Tibial artery (tissue), 4 donors: ENCODE measurements at regions not wholly inside any gene's neighbourhood (a gene's known extent, or its start where the extent isn't known, plus 50 kb on each side); places are given as distances from the start of the nearest gene placed in this dataset.

ENCODE experiments used
- DNase-seq, 2 donors: peaks; one replicate each; pipeline ENCODE4 v3.0.0-alpha.2; 2019
- H3K27ac ChIP-seq, 2 donors: fragments of 200-600 bp; sonication (generic) in 1 of 2; 1 replicate in 1 of 2; 2 replicates in 1 of 2; pipeline ENCODE4 v1.5.1; 2018 to 2019; ENCODE audit warnings: mild to moderate bottlenecking in 1 of 2
- H3K27me3 ChIP-seq, 2 donors: fragments of 200-600 bp; sonication (generic) in 1 of 2; one replicate each; pipeline versions ENCODE4 v1.5.1 to v1.6.0; 2016 to 2019
- H3K36me3 ChIP-seq, 3 donors: fragments of 200-600 bp; sonication (generic) in 2 of 3; one replicate each; pipeline ENCODE4 v1.5.1; 2016 to 2019; ENCODE audit warnings: mild to moderate bottlenecking in 2 of 3
- H3K4me1 ChIP-seq, 4 donors: fragments of 200-600 bp; sonication (generic) in 2 of 4; 1 replicate in 3 of 4; 2 replicates in 1 of 4; pipeline ENCODE4 v1.5.1; 2016 to 2019
- H3K4me3 ChIP-seq, 2 donors: fragments of 200-600 bp; sonication (generic) in 1 of 2; 1 replicate in 1 of 2; 2 replicates in 1 of 2; pipeline ENCODE4 v1.5.1; 2018 to 2019; ENCODE audit warnings: mild to moderate bottlenecking in 2 of 2
- H3K9me3 ChIP-seq, 3 donors: fragments of 200-600 bp; sonication (generic) in 1 of 3; one replicate each; pipeline ENCODE4 v1.5.1; 2016 to 2019
- CTCF ChIP-seq, 2 experiments: fragments of 200-600 bp in 1 of 2; fragments of 450-650 bp in 1 of 2; IDR thresholded peaks; one replicate each; pipeline ENCODE4 v1.5.1; 2017 to 2019; ENCODE audit warnings: antibody characterized with exemption in 2 of 2, mild to moderate bottlenecking in 1 of 2, moderate library complexity in 1 of 2
- intact Hi-C: fragments of 100-400 bp; cut with DNase I; formaldehyde crosslinking; loops from one replicate; pipeline ENCODE4 v1.15.0; 2023; ENCODE audit warnings: low total_unique reads

GRCh38 chr16:6232056-6232455 lies 1100.6 kb upstream of the RBFOX1 start:
- no peaks in the 10 kb centered on the region for H3K9me3 ChIP-seq
- no peak for TF ChIP-seq CTCF (IDR thresholded peaks at IDR 0.05)
- no peaks in the 10 kb centered on the region for H3K4me1 ChIP-seq
- H3K27ac ChIP-seq: no peak overlapping the region
- H3K4me3 ChIP-seq: no peak overlapping the region
- intact Hi-C loops: no loop called here
- no peaks in the 10 kb centered on the region for H3K36me3 ChIP-seq
- no peaks in the 10 kb centered on the region for H3K27me3 ChIP-seq
- no peak for DNase-seq

DNA sequence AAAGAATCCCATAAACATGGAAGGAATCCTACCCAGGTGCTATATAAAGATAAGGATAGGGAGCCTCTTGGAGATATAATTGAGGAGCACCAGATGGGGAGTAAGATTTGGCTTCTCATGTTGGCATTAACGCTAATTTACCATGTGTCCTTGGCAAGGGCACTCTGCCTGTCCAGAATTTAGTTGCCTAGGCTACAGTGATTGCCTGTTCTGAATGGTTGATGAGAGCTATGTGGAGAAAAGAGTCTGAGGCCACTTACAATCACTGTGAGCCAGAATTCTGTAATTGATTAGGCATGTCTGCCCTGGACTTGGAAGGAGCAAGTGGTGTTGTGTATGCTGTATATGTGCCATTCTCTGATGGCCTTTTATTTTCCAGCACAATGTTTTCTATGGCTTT lies 1101.2 kb upstream of the RBFOX1 start:
- Histone ChIP-seq H3K27me3 (no peaks in the 10 kb centered on the region), H3K36me3 (no peaks in the 10 kb centered on the region), H3K9me3 (no peaks in the 10 kb centered on the region), H3K27ac (no peak overlapping the region), H3K4me3 (no peak overlapping the region), H3K4me1 (no peaks in the 10 kb centered on the region)
- DNase-seq: no peak
- TF ChIP-seq CTCF (IDR thresholded peaks at IDR 0.05): no peak
- intact Hi-C loops: no loop called here

DNA sequence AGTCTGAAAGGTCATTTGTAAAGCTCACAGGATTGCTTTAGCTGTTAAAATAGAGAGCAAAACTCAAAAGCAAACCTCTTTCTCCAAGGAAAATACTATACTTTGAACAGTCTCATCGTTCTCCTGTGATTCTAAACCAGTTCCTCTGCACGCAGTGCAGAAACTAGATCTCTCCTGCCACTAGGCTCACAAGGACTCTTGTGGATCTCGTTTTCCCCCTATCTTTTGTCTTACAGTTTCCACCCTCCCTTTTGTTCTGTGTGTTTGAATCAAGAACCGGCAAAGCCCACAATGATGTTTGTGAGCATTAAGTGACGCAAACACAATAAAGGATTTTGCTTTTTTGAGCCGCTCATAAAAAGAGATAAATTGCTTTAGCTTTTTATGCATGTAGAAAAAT lies 1103.5 kb upstream of the RBFOX1 start:
- no peaks in the 10 kb centered on the region for H3K9me3 ChIP-seq
- intact Hi-C loops: no loop called here
- no peak for TF ChIP-seq CTCF (IDR thresholded peaks at IDR 0.05)

GRCh38 chr16:6218855-6219254 lies 1113.8 kb upstream of the RBFOX1 start:
- no peaks in the 10 kb centered on the region for H3K36me3 ChIP-seq
- H3K4me1 ChIP-seq: no peaks in the 10 kb centered on the region
- intact Hi-C loops: no loop called here
- no peak overlapping the region for H3K4me3 ChIP-seq
- H3K27me3 ChIP-seq: no peaks in the 10 kb centered on the region
- TF ChIP-seq CTCF (IDR thresholded peaks at IDR 0.05): no peak
- DNase-seq: no peak
- no peak overlapping the region for H3K27ac ChIP-seq
- H3K9me3 ChIP-seq: no peaks in the 10 kb centered on the region

More for the DNA sequence above, 1103.5 kb upstream of the RBFOX1 start:
- Histone ChIP-seq H3K4me1 (no peaks in the 10 kb centered on the region), H3K27ac (no peak overlapping the region), H3K27me3 (no peaks in the 10 kb centered on the region), H3K4me3 (no peak overlapping the region), H3K36me3 (no peaks in the 10 kb centered on the region)
- DNase-seq: no peak

- Histone ChIP-seq H3K4me1 (no peaks in the 10 kb centered on the region), H3K4me3 (no peak overlapping the region), H3K36me3 (no peaks in the 10 kb centered on the region), H3K27me3 (no peaks in the 10 kb centered on the region), H3K9me3 (no peaks in the 10 kb centered on the region), H3K27ac (no peak overlapping the region)
- DNase-seq: no peak
- no peak for TF ChIP-seq CTCF (IDR thresholded peaks at IDR 0.05)
- intact Hi-C loops: no loop called here
Measured at GRCh38 chr16:6216836-6217235, 1115.8 kb upstream of the RBFOX1 start.

DNA sequence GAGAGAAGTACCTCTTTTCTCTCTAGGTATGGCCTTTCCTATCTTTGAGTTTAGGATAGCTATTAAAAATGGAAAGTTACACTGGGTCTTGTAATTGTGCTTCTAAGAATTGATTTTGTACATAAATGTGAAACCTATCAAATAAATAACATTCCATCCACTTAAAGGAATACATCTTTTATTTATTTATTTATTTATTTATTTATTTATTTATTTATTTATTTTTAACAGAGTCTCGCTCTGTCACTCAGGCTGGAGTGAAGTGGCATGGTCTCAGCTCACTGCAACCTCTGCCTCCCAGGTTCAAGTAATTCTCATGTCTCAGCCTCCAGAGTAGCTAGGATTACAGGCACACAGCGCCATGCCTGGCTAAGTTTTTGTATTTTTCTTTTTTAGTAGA lies 1114.0 kb upstream of the EEF2KMT start:
- Histone ChIP-seq H3K36me3 (no peaks in the 10 kb centered on the region), H3K27me3 (no peaks in the 10 kb centered on the region), H3K4me3 (no peak overlapping the region), H3K9me3 (no peaks in the 10 kb centered on the region), H3K4me1 (no peaks in the 10 kb centered on the region), H3K27ac (no peak overlapping the region)
- intact Hi-C loops: no loop called here
- TF ChIP-seq CTCF (IDR thresholded peaks at IDR 0.05): no peak
- DNase-seq: no peak
